ENCODE measurements at regions not wholly inside any gene's neighbourhood (a gene's known extent, or its start where the extent isn't known, plus 50 kb on each side); places are given as distances from the start of the nearest gene placed in this dataset.
A peak's percentile ranks its signal among the peaks of the same experiment; 100 is the strongest.
"Not testable (repeated sequence)": the region's sequence is repeated elsewhere in the genome, so short reads cannot be mapped to it uniquely, and the experiment has no call there.

DNA sequence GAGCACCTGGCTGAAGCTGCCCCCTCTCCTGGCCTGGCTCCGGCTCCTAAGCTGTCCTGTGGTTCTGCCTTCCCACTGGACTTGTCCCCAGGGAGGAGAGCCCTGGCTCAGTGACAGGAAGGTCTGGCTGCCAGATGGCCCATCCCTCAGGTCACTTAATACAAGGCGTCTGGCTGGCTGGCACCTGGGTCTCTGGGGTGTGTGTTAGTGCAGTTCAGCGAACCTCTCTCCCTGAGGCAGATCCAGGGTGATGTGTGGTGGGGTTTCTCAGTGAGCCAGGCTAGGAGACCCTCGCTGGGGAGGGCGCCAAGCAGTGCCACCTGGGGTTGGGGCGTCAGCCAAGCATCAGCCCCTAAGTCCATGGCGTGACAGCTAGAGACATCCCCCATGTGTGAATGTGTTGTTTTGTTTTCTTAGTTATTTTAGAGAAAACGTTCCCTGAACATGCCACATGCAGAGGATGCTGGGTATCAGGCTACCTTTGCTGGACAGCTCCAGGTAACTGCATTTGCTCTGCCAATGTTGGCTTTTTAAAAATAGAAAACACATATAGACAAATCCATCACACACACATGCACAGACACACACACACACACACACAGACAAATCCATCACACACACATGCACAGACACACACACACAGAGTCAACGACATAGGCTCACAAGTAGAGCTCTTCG, 56.4 kb upstream of the LRPAP1 start:
- TF ChIP-seq REST (IDR thresholded peaks at IDR 0.05; ENCODE audit: borderline replicate concordance in 1 of 2, low read depth in 1 of 2, low read length in 2 of 2): peak in 1 of 2 experiments; percentile 54; a peak in 3 of 4 replicates
- H4K20me1 ChIP-seq (ENCODE audit: insufficient read depth, low read length); H3K36me3 ChIP-seq (replicated peaks in 1 of 2; ENCODE audit: control insufficient read depth in 1 of 2, insufficient read depth in 2 of 2, low read length in 2 of 2); H3K79me2 ChIP-seq (ENCODE audit: insufficient read depth, low read length); H3K27ac ChIP-seq (ENCODE audit: extremely low read length, insufficient read depth, low read length); H3K27me3 ChIP-seq (ENCODE audit: control insufficient read depth in 1 of 2, insufficient read depth in 2 of 2, low read length in 2 of 2); DNase-seq (ENCODE audit: low spot score); ATAC-seq; POLR2A ChIA-PET; BruUV-seq (replicated peaks); intact Hi-C loops (cut with micrococcal nuclease; ENCODE audit: unreplicated experiment); in situ Hi-C loops (cut with HindIII; ENCODE audit: extremely low pct_ligation_motif_present, low pct_unique_long_range_greater_than_20kb); H3K9ac ChIP-seq (ENCODE audit: insufficient read depth, low read depth, low read length); CTCF ChIA-PET (ENCODE audit: low intra/inter-chr PET ratio, low total read pairs); H2AFZ ChIP-seq (ENCODE audit: low read length); H3K4me3 ChIP-seq (replicated peaks in 1 of 3; ENCODE audit: insufficient read depth in 1 of 3, low read depth in 2 of 3, low read length in 3 of 3); H3K4me2 ChIP-seq (ENCODE audit: low read depth, low read length); H3K9me3 ChIP-seq (ENCODE audit: low read length): not testable (repeated sequence)
- 18% methylated on average over 4 of the region's 10 CpGs for WGBS (ENCODE audit: low lambda C conversion rate)
- peak; percentile 47 for FAIRE-seq
- peaks cover 23% of the 10 kb centered on the region for H3K4me1 ChIP-seq (ENCODE audit: insufficient read depth, low read length)

- H4K20me1 ChIP-seq (ENCODE audit: insufficient read depth, low read length); H2AFZ ChIP-seq (ENCODE audit: low read length); POLR2A ChIA-PET; BruUV-seq (replicated peaks); H3K36me3 ChIP-seq (replicated peaks in 1 of 2; ENCODE audit: control insufficient read depth in 1 of 2, insufficient read depth in 2 of 2, low read length in 2 of 2); intact Hi-C loops (cut with micrococcal nuclease; ENCODE audit: unreplicated experiment); in situ Hi-C loops (cut with HindIII; ENCODE audit: extremely low pct_ligation_motif_present, low pct_unique_long_range_greater_than_20kb); DNase-seq (ENCODE audit: low spot score); H3K4me3 ChIP-seq (replicated peaks in 1 of 3; ENCODE audit: insufficient read depth in 1 of 3, low read depth in 2 of 3, low read length in 3 of 3); H3K27ac ChIP-seq (ENCODE audit: extremely low read length, insufficient read depth, low read length); FAIRE-seq; H3K27me3 ChIP-seq (ENCODE audit: control insufficient read depth in 1 of 2, insufficient read depth in 2 of 2, low read length in 2 of 2); CTCF ChIA-PET (ENCODE audit: low intra/inter-chr PET ratio, low total read pairs); H3K4me2 ChIP-seq (ENCODE audit: low read depth, low read length); H3K9ac ChIP-seq (ENCODE audit: insufficient read depth, low read depth, low read length); H3K79me2 ChIP-seq (ENCODE audit: insufficient read depth, low read length); ATAC-seq; H3K9me3 ChIP-seq (ENCODE audit: low read length): not testable (repeated sequence)
- no CpG with 5 or more reads among the region's 10 CpGs for WGBS (ENCODE audit: low lambda C conversion rate)
- peaks cover 29% of the 10 kb centered on the region for H3K4me1 ChIP-seq (ENCODE audit: insufficient read depth, low read length)
Measured at GRCh38 chr4:3586596-3586995, 54.4 kb upstream of the LRPAP1 start.
